ENCODE measurements at regions not wholly inside any gene's neighbourhood (a gene's known extent, or its start where the extent isn't known, plus 50 kb on each side); places are given as distances from the start of the nearest gene placed in this dataset.

GRCh38 chr9:120324996-120325642 is 254.8 kb downstream of the CDK5RAP2 start:
- TF ChIP-seq TAF1 (IDR thresholded peaks at IDR 0.05; ENCODE audit: low read depth, low read length) (no peak), PAX5 (IDR thresholded peaks at IDR 0.05; ENCODE audit: insufficient read depth, low read length, severe bottlenecking) (no peak), POLR2A (IDR thresholded peaks at IDR 0.05; ENCODE audit: low read depth, low read length) (no peak), POLR2AphosphoS5 (IDR thresholded peaks at IDR 0.05; ENCODE audit: low read depth, low read length) (no peak), SPI1 (IDR thresholded peaks at IDR 0.05; ENCODE audit: low read depth, low read length) (no peak)

All from GM12891 (cell line).